SK-N-SH (cell line): ENCODE measurements at regions not wholly inside any gene's neighbourhood (a gene's known extent, or its start where the extent isn't known, plus 50 kb on each side); places are given as distances from the start of the nearest gene placed in this dataset.

ENCODE experiments used
- CTCF ChIA-PET: fragments of 300-600, 350-600 bp; formaldehyde crosslinking; extraction: SDS; loops from one replicate; lab custom pipeline; 2021; lab: Yijun Ruan, JAX
- POLR2A ChIA-PET: fragments of 350-600 bp; sonication (Branson Sonifier 250); formaldehyde crosslinking; extraction: SDS; loops from one replicate; lab custom pipeline; 2020; ENCODE audit warnings: antibody characterized with exemption, inconsistent platforms; lab: Yijun Ruan, JAX
- DNase-seq: peaks from one replicate; pipeline ENCODE4 v3.0.0; 2012
- H2AFZ ChIP-seq: fragments of 200-600 bp; sonication (generic); 2 replicates; pipeline ENCODE4 v1.8.1; 2016; ENCODE audit warnings: antibody characterized with exemption, mild to moderate bottlenecking, low read depth
- H3F3A ChIP-seq: fragments of 200-600 bp; sonication (generic); replicated peaks from 2 replicates; pipeline ENCODE3; 2016; ENCODE audit warnings: antibody characterized with exemption, mild to moderate bottlenecking; ENCODE audit not compliant: insufficient read depth
- H3K27ac ChIP-seq, 2 experiments: fragments of 200-500 bp in 1 of 2; fragments of 200-600 bp in 1 of 2; sonication (Bioruptor generic) in 1 of 2; sonication (generic), shearing (Covaris generic) in 1 of 2; 2 replicates each; pipeline versions ENCODE4 v1.5.1 to v1.6.1; 2014 to 2016; ENCODE audit warnings: low read depth in 2 of 2, inconsistent platforms in 1 of 2, low read length in 1 of 2, mild to moderate bottlenecking in 1 of 2, mixed read lengths in 1 of 2
- H3K27me3 ChIP-seq: fragments of 200-600 bp; sonication (generic), shearing (Covaris generic); 2 replicates; pipeline ENCODE4 v1.6.1; 2016; ENCODE audit warnings: mixed run types; ENCODE audit not compliant: insufficient read depth
- H3K36me3 ChIP-seq, 2 experiments: fragments of 200-500 bp in 1 of 2; fragments of 200-600 bp in 1 of 2; sonication (Bioruptor generic) in 1 of 2; sonication (generic) in 1 of 2; replicated peaks in 1 of 2; 2 replicates each; pipeline versions ENCODE3 to v1.5.1; 2014 to 2016; ENCODE audit warnings: low read length in 1 of 2, mild to moderate bottlenecking in 1 of 2; ENCODE audit not compliant: insufficient read depth in 2 of 2, control insufficient read depth in 1 of 2
- H3K4me1 ChIP-seq, 2 experiments: fragments of 200-500 bp in 1 of 2; fragments of 200-600 bp in 1 of 2; sonication (Bioruptor generic) in 1 of 2; sonication (generic), shearing (Covaris generic) in 1 of 2; 2 replicates each; pipeline versions ENCODE4 v1.5.1 to v1.6.1; 2014 to 2016; ENCODE audit warnings: low read depth in 1 of 2, low read length in 1 of 2, mixed run types in 1 of 2; ENCODE audit not compliant: insufficient read depth in 2 of 2, control insufficient read depth in 1 of 2
- H3K4me2 ChIP-seq: fragments of 200-600 bp; sonication (generic), shearing (Covaris generic); 2 replicates; pipeline ENCODE4 v1.6.1; 2017; ENCODE audit warnings: mixed run types
- H3K4me3 ChIP-seq, 2 experiments: fragments of 200-500 bp in 1 of 2; fragments of 200-600 bp in 1 of 2; sonication (Bioruptor generic) in 1 of 2; sonication (generic), shearing (Covaris generic) in 1 of 2; 2 replicates each; pipeline versions ENCODE4 v1.5.1 to v1.8.1; 2014 to 2016; ENCODE audit warnings: low read depth in 2 of 2, inconsistent platforms in 1 of 2, low read length in 1 of 2, mild to moderate bottlenecking in 1 of 2, mixed read lengths in 1 of 2, moderate library complexity in 1 of 2
- H3K79me2 ChIP-seq: fragments of 200-600 bp; sonication (generic); 2 replicates; pipeline ENCODE4 v1.8.1; 2017; ENCODE audit warnings: mild to moderate bottlenecking; ENCODE audit not compliant: insufficient read depth
- H3K9ac ChIP-seq: fragments of 200-600 bp; sonication (generic); 2 replicates; pipeline ENCODE4 v1.6.1; 2017; ENCODE audit warnings: mixed run types
- H3K9me2 ChIP-seq: fragments of 200-600 bp; sonication (generic); 2 replicates; pipeline ENCODE4 v1.6.1; 2017; ENCODE audit warnings: mixed run types
- H3K9me3 ChIP-seq: fragments of 200-600 bp; sonication (generic); 2 replicates; pipeline ENCODE4 v1.6.1; 2017; ENCODE audit warnings: mixed run types, mild to moderate bottlenecking, moderate library complexity
- H4K20me1 ChIP-seq: fragments of 200-600 bp; sonication (generic); 2 replicates; pipeline ENCODE4 v1.6.1; 2017; ENCODE audit warnings: mild to moderate bottlenecking, mixed run types; ENCODE audit not compliant: insufficient read depth
- CHD2 ChIP-seq: fragments of 150-350 bp; IDR thresholded peaks from 2 replicates; pipeline ENCODE4 v1.6.1; 2018; ENCODE audit warnings: low read length; ENCODE audit not compliant: partially characterized antibody
- CTCF ChIP-seq: fragments of 200-600 bp; sonication (generic); IDR thresholded peaks from 2 replicates; pipeline ENCODE4 v1.6.1; 2017; ENCODE audit warnings: antibody characterized with exemption, mild to moderate bottlenecking, moderate library complexity
- ELF1 ChIP-seq: IDR thresholded peaks from 2 replicates; pipeline ENCODE4 v1.4.0; 2012
- EP300 ChIP-seq, 2 experiments: IDR thresholded peaks; 2 replicates each; pipeline versions ENCODE4 v1.4.0 to v1.6.1; 2012; ENCODE audit warnings: borderline replicate concordance in 1 of 2, low read depth in 1 of 2, low read length in 1 of 2
- EZH2phosphoT487 ChIP-seq: fragments of 200-600 bp; sonication (generic); IDR thresholded peaks from 2 replicates; pipeline ENCODE4 v1.6.1; 2017; ENCODE audit warnings: low read depth, mixed run types, mild to moderate bottlenecking, antibody characterized with exemption, moderate library complexity, borderline replicate concordance
- FOXM1 ChIP-seq: IDR thresholded peaks from 2 replicates; pipeline ENCODE4 v1.4.0; 2012; ENCODE audit warnings: low read depth, mild to moderate bottlenecking
- IRF3 ChIP-seq: fragments of 150-350 bp; IDR thresholded peaks from 2 replicates; pipeline ENCODE4 v1.6.1; 2016; ENCODE audit warnings: mild to moderate bottlenecking, low read depth, low read length
- MAX ChIP-seq: IDR thresholded peaks from 2 replicates; pipeline ENCODE4 v1.4.0; 2012; ENCODE audit warnings: low read depth
- MEF2A ChIP-seq: IDR thresholded peaks from 2 replicates; pipeline ENCODE4 v1.4.0; 2012; ENCODE audit warnings: low read depth, borderline replicate concordance
- MXI1 ChIP-seq: IDR thresholded peaks from 2 replicates; pipeline ENCODE4 v1.6.1; 2012; ENCODE audit warnings: mild to moderate bottlenecking, low read depth, low read length, improper control_type of control experiment
- PBX3 ChIP-seq: IDR thresholded peaks from 2 replicates; pipeline ENCODE4; 2012
- POLR2AphosphoS5 ChIP-seq: IDR thresholded peaks from 2 replicates; pipeline ENCODE4 v1.6.1; 2012; ENCODE audit warnings: low read depth, low read length
- RCOR1 ChIP-seq: fragments of 150-350 bp; IDR thresholded peaks from 2 replicates; pipeline ENCODE4 v1.6.1; 2017; ENCODE audit warnings: antibody characterized with exemption, low read length
- SIN3A ChIP-seq: IDR thresholded peaks from 2 replicates; pipeline ENCODE4 v1.6.1; 2012; ENCODE audit warnings: low read depth, mild to moderate bottlenecking, low read length, moderate library complexity, borderline replicate concordance
- USF2 ChIP-seq: fragments of 150-350 bp; IDR thresholded peaks from 2 replicates; pipeline ENCODE4 v1.6.1; 2017; ENCODE audit warnings: antibody characterized with exemption, low read length, low read depth, borderline replicate concordance
- YY1 ChIP-seq: IDR thresholded peaks from 2 replicates; pipeline ENCODE4 v1.4.0; 2012; ENCODE audit warnings: low read depth, mild to moderate bottlenecking
- ZBTB33 ChIP-seq: IDR thresholded peaks from 2 replicates; pipeline ENCODE4 v1.4.0; 2012; ENCODE audit warnings: low read depth, borderline replicate concordance

GRCh38 chr2:82254728-82255127 lies 1950.2 kb upstream of the LRRTM1 start:
- H3K4me2 ChIP-seq = no peak overlapping the region
- H3K79me2 ChIP-seq = no peaks in the 10 kb centered on the region
- DNase-seq = no peak
- H3K9me2 ChIP-seq = no peaks in the 10 kb centered on the region
- POLR2A ChIA-PET = no interaction called here
- H3K36me3 ChIP-seq = no peaks in the 10 kb centered on the region
- no peaks in the 10 kb centered on the region for H3K27me3 ChIP-seq
- no peaks in the 10 kb centered on the region for H3K4me1 ChIP-seq
- TF ChIP-seq EP300 (IDR thresholded peaks at IDR 0.05; ENCODE audit: borderline replicate concordance in 1 of 2, low read depth in 1 of 2, low read length in 1 of 2) = no peak
- no peak for TF ChIP-seq POLR2AphosphoS5
- TF ChIP-seq MEF2A = no peak
- no peak for TF ChIP-seq RCOR1
- TF ChIP-seq SIN3A = no peak
- no peak for TF ChIP-seq FOXM1
- TF ChIP-seq PBX3 = no peak
- no peak for TF ChIP-seq EZH2phosphoT487
- no peak for TF ChIP-seq ZBTB33
- no peak for TF ChIP-seq IRF3
- TF ChIP-seq MXI1 = no peak
- no peak for TF ChIP-seq YY1
- TF ChIP-seq MAX = no peak
- no peak for TF ChIP-seq CHD2
- TF ChIP-seq USF2 = no peak
- TF ChIP-seq CTCF = no peak
- no peak for TF ChIP-seq ELF1
- no peak overlapping the region for H2AFZ ChIP-seq
- CTCF ChIA-PET = no interaction called here
- H3K4me3 ChIP-seq = no peak overlapping the region
- no peaks in the 10 kb centered on the region for H3F3A ChIP-seq
- H3K9me3 ChIP-seq = no peaks in the 10 kb centered on the region
- no peak overlapping the region for H3K9ac ChIP-seq
- no peak overlapping the region for H3K27ac ChIP-seq
- no peaks in the 10 kb centered on the region for H4K20me1 ChIP-seq
